HG02588 (cell line): ENCODE measurements at regions not wholly inside any gene's neighbourhood (a gene's known extent, or its start where the extent isn't known, plus 50 kb on each side); places are given as distances from the start of the nearest gene placed in this dataset.
A peak's percentile ranks its signal among the peaks of the same experiment; 100 is the strongest.

Experiments used
- ATAC-seq: cut with Tn5 transposase; IDR thresholded peaks from one replicate; pipeline ENCODE4 v1.9.1; 2021; ENCODE audit warnings: mild to moderate bottlenecking, moderate library complexity; ENCODE audit not compliant: unreplicated experiment

GRCh38 chr7:16320099-16320660, 101.2 kb downstream of the CRPPA start:
- no peak for ATAC-seq

GRCh38 chr7:16318989-16319915, 102.1 kb downstream of the CRPPA start:
- no peak for ATAC-seq

DNA sequence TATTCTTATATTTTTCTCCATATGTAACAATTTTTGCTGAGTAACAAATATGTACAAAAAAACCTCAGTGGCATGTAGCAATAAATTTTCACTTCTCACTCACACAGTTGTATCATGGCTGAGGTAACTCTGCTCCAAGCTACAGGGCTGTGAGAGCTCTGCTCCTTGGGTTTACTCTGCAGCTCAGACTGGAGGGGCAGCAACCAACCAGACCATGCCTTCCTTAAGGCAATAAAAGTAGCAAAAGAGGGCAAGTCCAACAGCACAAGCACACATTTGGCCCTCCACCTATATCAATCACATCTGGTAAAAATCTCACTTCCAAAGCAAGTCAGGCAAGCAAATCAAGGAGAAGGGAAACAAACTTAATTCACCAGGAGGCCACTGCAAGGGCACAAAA, 102.9 kb downstream of the CRPPA start:
- ATAC-seq, result no peak

- ATAC-seq, result no peak
These were observed 103.9 kb downstream of the CRPPA start for GRCh38 chr7:16317406-16317805.

- ATAC-seq, result no peak
These were observed 106.1 kb downstream of the CRPPA start for GRCh38 chr7:16315280-16315679.

DNA sequence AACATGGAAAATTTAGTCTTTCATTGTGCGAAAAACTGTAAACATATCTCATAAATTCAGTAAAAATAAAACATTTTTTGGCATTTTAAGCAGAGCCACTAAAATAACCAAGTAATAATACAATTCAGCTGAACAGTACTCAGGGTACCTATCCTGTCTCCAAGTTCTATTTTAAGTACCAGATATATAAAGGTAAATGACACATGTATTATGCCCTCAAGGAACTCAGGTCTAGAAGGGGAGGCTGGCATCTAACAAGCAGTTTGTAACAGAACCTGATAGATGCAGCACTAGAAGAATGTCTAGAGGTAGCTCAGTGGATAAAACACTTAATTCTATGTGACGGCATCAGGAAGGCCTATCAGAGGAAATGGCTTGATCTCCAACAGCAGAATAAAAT, 112.2 kb downstream of the CRPPA start:
- no peak for ATAC-seq

DNA sequence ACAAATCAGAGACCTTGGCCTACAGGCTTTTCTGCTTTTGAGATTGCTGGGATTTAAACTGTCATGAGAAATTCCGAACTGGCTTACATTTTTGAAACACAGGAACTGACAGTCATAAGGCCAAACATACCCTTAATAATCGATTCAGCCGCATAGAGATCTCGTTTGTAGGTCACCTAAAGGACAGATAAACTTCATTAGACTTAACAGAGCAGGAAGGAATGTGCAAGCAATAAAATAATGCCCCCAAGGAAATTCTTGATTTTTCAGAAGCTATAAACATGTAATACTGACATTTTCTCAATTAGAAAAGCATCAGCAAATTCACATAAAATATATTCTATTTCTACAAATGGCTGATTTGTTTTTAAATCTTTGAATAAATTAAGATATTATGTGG, 120.0 kb downstream of the CRPPA start:
- ATAC-seq, result no peak

- no peak for ATAC-seq
These were observed 120.9 kb downstream of the CRPPA start for GRCh38 chr7:16300361-16300895.

GRCh38 chr7:16299853-16300252, 121.5 kb downstream of the CRPPA start:
- ATAC-seq, result no peak

GRCh38 chr7:16298221-16298620, 123.1 kb downstream of the CRPPA start:
- no peak for ATAC-seq

DNA sequence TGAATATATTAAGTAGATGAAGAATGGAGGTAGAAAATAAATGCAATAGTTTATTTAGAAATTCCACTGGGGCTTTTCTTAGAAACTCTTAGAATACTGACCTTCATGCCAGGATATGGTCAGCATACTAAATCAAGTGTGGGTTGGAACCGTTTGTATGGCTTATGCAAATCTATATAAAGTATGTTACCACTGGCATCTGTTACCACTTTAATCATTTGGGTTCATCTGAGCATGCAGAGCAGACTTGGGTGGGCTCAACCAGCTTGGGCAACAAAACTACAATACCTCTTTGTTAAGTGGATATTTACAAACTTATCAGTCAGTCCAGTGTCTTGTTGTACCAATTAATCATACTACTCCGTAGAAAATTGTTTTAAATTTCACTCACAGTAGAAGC, 125.8 kb downstream of the CRPPA start:
- no peak for ATAC-seq

GRCh38 chr7:16293669-16294425, 127.5 kb downstream of the CRPPA start:
- no peak for ATAC-seq

- ATAC-seq, result no peak
These were observed 136.8 kb downstream of the CRPPA start for GRCh38 chr7:16284581-16284980.

DNA sequence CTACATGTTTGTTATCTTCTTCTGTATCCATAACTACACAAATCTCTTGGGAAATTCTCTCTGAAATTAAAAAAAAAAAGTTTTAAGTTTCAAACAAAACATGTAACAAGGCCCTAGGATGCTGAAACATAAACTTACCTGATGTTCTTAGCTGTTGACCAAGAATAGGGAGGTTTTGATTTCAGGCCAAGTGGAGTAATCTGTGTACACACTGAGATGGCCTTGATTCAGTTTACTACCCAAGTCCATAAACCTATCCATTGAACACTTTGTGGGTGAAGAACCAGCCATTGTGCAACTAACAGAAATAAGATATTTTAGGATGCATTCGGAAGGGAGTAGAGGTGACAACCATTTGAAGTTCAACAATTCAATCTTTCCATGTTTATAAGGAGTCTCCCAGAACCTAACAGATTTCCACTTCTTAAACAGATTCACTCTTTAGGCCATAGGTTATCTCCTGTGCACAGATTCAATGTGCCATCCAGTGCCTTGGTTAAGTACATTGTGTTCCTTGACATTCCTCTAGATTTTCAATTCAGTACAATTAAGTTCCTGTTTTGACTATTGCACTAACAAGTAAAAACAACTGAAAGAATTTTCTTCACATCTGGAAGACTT, 143.1 kb downstream of the CRPPA start:
- no peak for ATAC-seq

GRCh38 chr7:16271990-16272665, 149.2 kb downstream of the CRPPA start:
- ATAC-seq, result no peak

GRCh38 chr7:16271355-16271915, 149.9 kb downstream of the CRPPA start:
- ATAC-seq, result peak; percentile 51

DNA sequence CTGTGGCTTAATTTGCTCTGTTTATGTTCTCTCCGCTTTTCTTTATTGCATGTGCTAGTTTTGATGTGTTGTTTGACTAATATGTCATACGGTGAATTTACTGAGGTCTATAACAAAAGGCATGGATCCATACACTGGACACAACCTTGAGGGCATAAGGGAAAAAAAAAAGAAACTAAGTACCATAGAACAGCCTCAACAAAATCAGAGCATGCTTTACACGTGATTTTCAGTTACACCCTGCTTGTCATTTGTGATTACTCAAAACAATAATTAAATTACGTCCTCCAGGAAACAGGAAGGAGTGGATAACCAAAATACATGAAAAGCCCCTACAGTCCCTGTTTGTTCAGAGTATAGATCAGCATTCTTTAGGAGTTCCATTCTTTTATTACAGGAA, 150.5 kb downstream of the CRPPA start:
- no peak for ATAC-seq

- ATAC-seq, result no peak
These were observed 152.2 kb downstream of the CRPPA start for GRCh38 chr7:16268821-16269768.
